ENCODE measurements at regions not wholly inside any gene's neighbourhood (a gene's known extent, or its start where the extent isn't known, plus 50 kb on each side); places are given as distances from the start of the nearest gene placed in this dataset.

GRCh38 chr7:46653848-46654247, 732.8 kb upstream of the IGFBP3 start:
- Mint-ChIP-seq H3K27me3 (no peaks in the 10 kb centered on the region), H3K27ac (no peak overlapping the region), H3K36me3 (ENCODE audit: low read depth) (no peaks in the 10 kb centered on the region), H3K4me3 (no peak overlapping the region), H3K4me1 (ENCODE audit: low read depth) (no peaks in the 10 kb centered on the region), H3K9me3 (peaks cover 7% of the 10 kb centered on the region)
- TF ChIP-seq CTCF (IDR thresholded peaks at IDR 0.05), result no peak
- no peak for DNase-seq
- ATAC-seq, result no peak
- intact Hi-C loops (cut with micrococcal nuclease), result no loop called here
- ChIA-PET CTCF (no interaction called here), POLR2A (no interaction called here)

- intact Hi-C loops (cut with micrococcal nuclease), result no loop called here
- DNase-seq (no peak), ATAC-seq (no peak)
- CTCF ChIA-PET, result no interaction called here
- no peak for TF ChIP-seq CTCF (IDR thresholded peaks at IDR 0.05)
- H3K36me3 Mint-ChIP-seq (ENCODE audit: low read depth), result no peaks in the 10 kb centered on the region
- H3K27ac Mint-ChIP-seq, result no peak overlapping the region
- no peaks in the 10 kb centered on the region for H3K27me3 Mint-ChIP-seq
- POLR2A ChIA-PET, result no interaction called here
- H3K4me1 Mint-ChIP-seq (ENCODE audit: low read depth), result no peaks in the 10 kb centered on the region
- H3K9me3 Mint-ChIP-seq, result peaks cover 5% of the 10 kb centered on the region
- H3K4me3 Mint-ChIP-seq, result no peak overlapping the region
Observed at GRCh38 chr7:46652317-46652716, 731.2 kb upstream of the IGFBP3 start.

GRCh38 chr7:46651561-46652088, 730.6 kb upstream of the IGFBP3 start:
- intact Hi-C loops (cut with micrococcal nuclease), result no loop called here
- ATAC-seq (no peak), DNase-seq (no peak)
- Mint-ChIP-seq H3K36me3 (ENCODE audit: low read depth) (no peaks in the 10 kb centered on the region), H3K9me3 (peaks cover 5% of the 10 kb centered on the region), H3K4me1 (ENCODE audit: low read depth) (no peaks in the 10 kb centered on the region), H3K27ac (no peak overlapping the region), H3K4me3 (no peak overlapping the region), H3K27me3 (no peaks in the 10 kb centered on the region)
- CTCF ChIA-PET, result no interaction called here
- TF ChIP-seq CTCF (IDR thresholded peaks at IDR 0.05), result no peak
- POLR2A ChIA-PET, result no interaction called here

- TF ChIP-seq CTCF (IDR thresholded peaks at IDR 0.05), result no peak
Observed at GRCh38 chr7:46651070-46651469, 730.0 kb upstream of the IGFBP3 start.

GRCh38 chr7:46649876-46650275, 728.8 kb upstream of the IGFBP3 start:
- ATAC-seq, result no peak
- no peak overlapping the region for H3K4me3 Mint-ChIP-seq
- H3K27ac Mint-ChIP-seq, result no peak overlapping the region
- no peak for TF ChIP-seq CTCF (IDR thresholded peaks at IDR 0.05)
- H3K36me3 Mint-ChIP-seq (ENCODE audit: low read depth), result no peaks in the 10 kb centered on the region
- no peaks in the 10 kb centered on the region for H3K27me3 Mint-ChIP-seq
- no peaks in the 10 kb centered on the region for H3K4me1 Mint-ChIP-seq (ENCODE audit: low read depth)
- ChIA-PET CTCF (no interaction called here), POLR2A (no interaction called here)
- DNase-seq, result no peak
- H3K9me3 Mint-ChIP-seq, result peaks cover 5% of the 10 kb centered on the region
- intact Hi-C loops (cut with micrococcal nuclease), result no loop called here

More at GRCh38 chr7:46651070-46651469, 730.0 kb upstream of the IGFBP3 start:
- H3K27ac Mint-ChIP-seq, result no peak overlapping the region
- no peaks in the 10 kb centered on the region for H3K4me1 Mint-ChIP-seq (ENCODE audit: low read depth)
- H3K27me3 Mint-ChIP-seq, result no peaks in the 10 kb centered on the region
- peaks cover 5% of the 10 kb centered on the region for H3K9me3 Mint-ChIP-seq
- no peaks in the 10 kb centered on the region for H3K36me3 Mint-ChIP-seq (ENCODE audit: low read depth)
- intact Hi-C loops (cut with micrococcal nuclease), result no loop called here
- ChIA-PET CTCF (no interaction called here), POLR2A (no interaction called here)
- no peak for ATAC-seq
- DNase-seq, result no peak
- no peak overlapping the region for H3K4me3 Mint-ChIP-seq
